HG02938 (cell line): ENCODE measurements at regions not wholly inside any gene's neighbourhood (a gene's known extent, or its start where the extent isn't known, plus 50 kb on each side); places are given as distances from the start of the nearest gene placed in this dataset.
A peak's percentile ranks its signal among the peaks of the same experiment; 100 is the strongest.
"Not testable (repeated sequence)": the region's sequence is repeated elsewhere in the genome, so short reads cannot be mapped to it uniquely, and the experiment has no call there.

Source experiments
- ATAC-seq: cut with Tn5 transposase; IDR thresholded peaks from one replicate; pipeline ENCODE4 v1.9.1; 2021; ENCODE audit warnings: mild to moderate bottlenecking, moderate library complexity; ENCODE audit not compliant: unreplicated experiment

- no peak for ATAC-seq
These were observed 731.6 kb upstream of the MMS22L start for GRCh38 chr6:98014442-98015201.

DNA sequence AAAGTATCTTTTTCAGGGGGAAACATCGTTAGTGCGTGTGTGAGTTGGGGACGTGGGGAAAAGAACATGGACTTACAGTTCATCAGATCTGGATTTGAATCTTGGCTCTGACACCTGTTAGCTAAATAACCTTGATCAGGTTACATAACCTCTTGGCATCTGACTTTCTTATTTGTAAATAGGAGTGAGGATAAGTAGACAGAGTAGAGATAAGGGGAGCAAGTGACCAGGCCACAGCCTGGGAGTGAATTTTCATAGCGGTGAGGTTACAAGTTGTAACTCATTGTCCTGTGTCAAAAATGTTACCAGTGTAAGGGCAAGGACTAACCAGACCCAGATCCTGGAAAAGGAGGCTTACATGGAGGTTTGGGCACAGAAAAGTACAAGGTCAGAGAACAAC, 733.5 kb upstream of the MMS22L start:
- ATAC-seq, result no peak

DNA sequence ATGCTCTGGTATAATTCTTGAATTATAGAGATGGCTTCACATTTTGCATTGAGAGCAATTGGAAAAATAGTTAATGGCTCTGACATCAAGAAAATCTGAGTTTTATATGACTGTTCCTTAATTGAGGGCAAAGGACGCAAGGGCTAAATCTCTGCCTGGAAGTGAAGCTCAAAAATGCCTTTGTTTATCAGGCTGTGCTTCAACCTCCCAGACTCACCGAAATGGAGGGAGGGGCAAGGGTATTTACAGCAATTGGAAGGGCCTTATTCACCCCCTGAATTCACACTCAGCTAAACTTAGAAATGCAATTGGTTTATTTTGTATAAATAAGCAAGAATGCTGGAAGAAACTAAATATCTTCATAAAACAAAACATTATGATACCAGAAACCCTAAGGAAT, 737.2 kb upstream of the MMS22L start:
- no peak for ATAC-seq

- no peak for ATAC-seq
These were observed 741.3 kb upstream of the MMS22L start for GRCh38 chr6:98024359-98024758.

- ATAC-seq, result no peak
These were observed 744.9 kb upstream of the MMS22L start for GRCh38 chr6:98027898-98028297.

- no peak for ATAC-seq
These were observed 750.6 kb upstream of the MMS22L start for GRCh38 chr6:98033617-98034016.

DNA sequence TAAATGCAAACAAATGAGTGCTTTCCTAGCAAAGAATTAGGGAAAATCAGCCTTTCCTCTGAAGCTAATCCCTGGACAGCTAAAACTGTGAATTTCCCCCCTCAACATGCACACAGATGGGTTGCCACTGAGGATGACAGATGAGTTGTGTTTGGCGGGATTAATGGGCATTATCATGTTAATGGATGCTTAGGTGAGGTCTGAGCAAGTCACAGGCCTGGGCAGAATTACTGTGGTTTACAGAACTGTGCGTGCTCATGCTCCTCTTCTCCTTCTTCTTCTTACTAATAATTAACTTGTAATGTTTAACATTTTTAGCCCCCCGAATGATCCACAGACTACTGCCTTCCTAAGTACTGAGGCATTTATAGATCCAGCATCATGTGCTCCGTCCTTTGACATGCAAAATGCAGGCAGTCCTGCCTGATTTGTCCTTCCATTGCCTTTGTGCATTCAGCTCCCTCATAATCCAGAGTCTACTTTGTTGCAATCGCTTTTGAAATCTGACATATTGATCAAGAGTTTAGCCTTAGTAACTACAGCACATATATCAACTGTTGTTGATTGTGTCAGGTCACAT, 753.4 kb upstream of the MMS22L start:
- ATAC-seq, result no peak

- ATAC-seq, result no peak
These were observed 754.6 kb upstream of the MMS22L start for GRCh38 chr6:98037571-98037970.

- no peak for ATAC-seq
These were observed 756.4 kb upstream of the MMS22L start for GRCh38 chr6:98039443-98039842.

GRCh38 chr6:98039904-98040607, 757.0 kb upstream of the MMS22L start:
- ATAC-seq, result no peak

DNA sequence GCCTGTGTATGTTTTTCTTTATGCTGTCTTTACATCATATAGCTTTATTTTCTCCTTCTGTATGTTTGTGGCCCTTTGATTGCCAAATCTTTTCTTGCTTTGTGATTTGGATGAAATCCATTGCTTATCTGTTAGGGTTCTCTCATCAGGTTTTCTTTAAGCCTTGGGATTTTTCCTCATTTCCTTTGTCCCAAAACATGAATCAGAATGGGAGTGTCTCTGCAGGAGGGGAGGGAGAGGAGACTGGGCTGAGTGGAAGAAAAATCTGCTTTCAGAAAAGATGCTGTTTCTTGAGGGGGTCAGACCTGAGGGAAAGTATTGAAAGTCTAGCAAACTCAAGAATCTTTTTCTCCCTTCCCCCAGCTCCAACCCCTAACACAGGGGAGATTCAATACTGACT, 758.0 kb upstream of the MMS22L start:
- ATAC-seq, result no peak

DNA sequence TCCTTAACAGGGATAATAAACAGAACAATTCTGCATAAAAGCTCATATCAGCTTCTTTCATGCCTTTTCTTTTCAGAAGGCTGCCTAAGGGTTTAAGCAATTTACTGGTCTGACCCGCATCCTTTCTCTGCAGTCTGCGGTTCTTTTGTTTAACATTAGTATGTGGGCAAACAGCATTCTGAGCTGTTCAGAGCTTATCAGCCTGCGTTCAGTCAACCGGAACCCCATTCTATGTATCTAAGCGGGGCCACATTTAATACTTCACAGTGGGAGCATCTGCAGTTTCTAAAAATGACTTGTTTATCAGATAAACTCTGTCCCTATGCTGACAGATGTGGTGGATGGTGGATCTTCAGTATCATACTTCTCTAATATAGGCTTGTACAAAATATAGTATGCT, 758.9 kb upstream of the MMS22L start:
- ATAC-seq, result no peak

GRCh38 chr6:98044151-98044561, 761.1 kb upstream of the MMS22L start:
- no peak for ATAC-seq

GRCh38 chr6:98044791-98045470, 761.9 kb upstream of the MMS22L start:
- no peak for ATAC-seq

DNA sequence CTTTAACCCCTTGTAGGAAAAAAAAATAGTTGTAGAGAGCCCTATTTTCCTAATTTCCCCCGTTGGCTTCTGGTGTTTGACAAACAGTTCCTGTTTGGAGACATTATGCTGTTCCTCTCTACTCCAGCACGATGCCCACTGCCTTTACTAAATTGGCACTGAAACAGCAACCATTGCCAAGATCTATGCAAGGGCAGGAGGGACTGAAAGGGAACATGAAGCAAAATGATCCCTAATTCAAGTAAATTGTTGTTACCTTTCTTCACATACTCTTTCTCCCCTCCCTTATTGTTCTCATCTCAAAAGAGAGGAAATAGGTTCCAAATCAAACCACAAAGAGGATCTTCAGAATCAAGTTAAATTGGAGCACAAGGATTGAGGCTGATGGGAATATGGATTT, 764.1 kb upstream of the MMS22L start:
- ATAC-seq, result no peak

- no peak for ATAC-seq
These were observed 764.9 kb upstream of the MMS22L start for GRCh38 chr6:98047871-98048270.

DNA sequence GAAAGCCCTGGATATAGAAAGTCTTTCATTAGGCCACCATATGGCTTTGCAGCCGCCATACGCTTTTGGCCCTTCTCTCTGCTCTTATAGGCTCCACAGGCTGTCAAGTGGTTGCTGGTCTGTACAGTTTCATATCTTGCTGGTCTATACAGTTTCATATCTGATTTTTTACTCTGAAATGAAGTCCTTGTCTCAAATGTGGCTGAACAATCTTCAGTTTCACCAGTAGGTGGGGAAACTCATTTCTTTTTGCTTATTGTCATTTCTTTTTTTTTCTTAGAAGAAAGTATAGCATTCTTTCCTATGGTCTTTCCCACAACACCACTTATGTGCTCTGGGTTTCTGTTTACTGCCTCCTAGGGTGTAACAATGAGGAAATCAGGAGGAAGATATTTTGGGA, 771.4 kb upstream of the MMS22L start:
- peak; percentile 81 for ATAC-seq

- no peak for ATAC-seq
These were observed 773.9 kb upstream of the MMS22L start for GRCh38 chr6:98056955-98057354.

DNA sequence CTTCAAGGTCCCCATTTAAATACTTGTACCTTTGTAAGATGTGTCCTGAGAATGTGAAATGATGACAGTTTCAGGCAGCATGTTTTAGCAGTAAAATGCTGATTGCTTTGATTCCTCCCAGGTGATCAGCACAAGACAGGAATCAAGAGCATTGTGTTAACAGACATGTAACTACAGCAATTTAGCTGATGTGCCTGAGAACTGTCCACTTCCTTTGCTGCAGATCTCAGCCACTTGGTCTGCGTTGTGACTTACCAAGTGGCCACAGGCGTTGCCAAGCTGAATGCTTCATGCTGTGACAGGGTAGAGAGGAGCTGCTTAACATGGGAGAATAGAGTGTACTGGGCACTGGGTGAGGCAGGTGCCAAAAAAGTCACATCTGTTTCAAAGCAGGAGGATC, 767.0 kb upstream of the POU3F2 start:
- no peak for ATAC-seq

GRCh38 chr6:98088537-98088936, 745.8 kb upstream of the POU3F2 start:
- ATAC-seq, result not testable (repeated sequence)

- ATAC-seq, result no peak
These were observed 742.0 kb upstream of the POU3F2 start for GRCh38 chr6:98092331-98092730.

DNA sequence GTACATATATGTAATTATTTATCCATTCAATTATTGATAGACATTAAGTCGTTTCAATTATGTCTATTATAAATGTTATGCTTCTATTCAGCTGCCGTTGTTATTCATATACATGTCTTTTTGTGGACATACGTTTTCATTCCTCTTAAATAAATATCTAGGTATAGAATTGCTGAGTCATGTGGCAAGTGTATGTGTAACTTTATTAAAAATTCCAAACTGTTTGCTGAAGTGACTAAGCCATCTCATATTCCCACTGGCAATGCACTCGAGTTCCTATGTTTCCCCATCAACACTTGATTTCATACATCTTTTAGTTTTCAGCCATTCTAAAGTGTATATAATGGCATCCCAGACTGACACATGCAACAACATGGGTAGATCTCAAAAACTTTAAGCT, 739.7 kb upstream of the POU3F2 start:
- ATAC-seq, result no peak
